GM12878 (cell line): ENCODE measurements at regions not wholly inside any gene's neighbourhood (a gene's known extent, or its start where the extent isn't known, plus 50 kb on each side); places are given as distances from the start of the nearest gene placed in this dataset.

Source experiments
- ATAC-seq: fragments of 200-7000 bp; cut with Tn5 transposase; 3 replicates; pipeline ENCODE4 v1.9.1; 2020; ENCODE audit warnings: mild to moderate bottlenecking, moderate library complexity
- BruUV-seq: library from RNA; stranded (reverse); fragments of 400-500 nt; replicated peaks from 2 replicates; lab custom pipeline; 2021; lab: Mats Ljungman, UMichigan
- CTCF ChIA-PET: fragments of 300-600 bp; sonication (Branson Sonifier 250); formaldehyde crosslinking; extraction: SDS; loops from one replicate; lab custom pipeline; 2021; ENCODE audit warnings: inconsistent platforms; lab: Yijun Ruan, JAX
- POLR2A ChIA-PET: fragments of 350-600 bp; formaldehyde crosslinking; extraction: SDS; loops from one replicate; lab custom pipeline; 2021; ENCODE audit warnings: inconsistent platforms; lab: Charles Lee
- RAD21 ChIA-PET: fragments of 300-600 bp; sonication (Branson Sonifier 250); formaldehyde crosslinking; loops from one replicate; lab custom pipeline; 2023; ENCODE audit warnings: antibody characterized with exemption; ENCODE audit not compliant: unreplicated experiment; lab: Charles Lee
- SMC1A ChIA-PET: fragments of 300-600 bp; sonication (Branson Sonifier 250); formaldehyde crosslinking; loops from one replicate; lab custom pipeline; 2023; ENCODE audit not compliant: unreplicated experiment, uncharacterized antibody; lab: Charles Lee
- DNase-seq: peaks from one replicate; pipeline ENCODE4 v3.0.0-alpha.2; 2011; ENCODE audit warnings: low read depth, low spot score
- FAIRE-seq: peaks from 3 replicates; lab custom pipeline; 2011; peaks lifted over from hg19 to GRCh38; lab: Jason Lieb, UNC
- H2AFZ ChIP-seq: 2 replicates; pipeline ENCODE4 v1.6.0; 2011; ENCODE audit warnings: low read depth, low read length, control low read depth; ENCODE audit not compliant: control insufficient read depth
- H3K27ac ChIP-seq: 2 replicates; pipeline ENCODE4 v1.5.1; 2011; ENCODE audit warnings: control low read depth; ENCODE audit not compliant: control insufficient read depth, insufficient read depth
- H3K27me3 ChIP-seq, 2 experiments: replicated peaks in 1 of 2; 2 replicates each; pipeline versions ENCODE4 v1.6.0 to v1.6.1; 2011; ENCODE audit warnings: low read length in 1 of 2; ENCODE audit not compliant: control insufficient read depth in 2 of 2, insufficient read depth in 2 of 2
- H3K36me3 ChIP-seq, 2 experiments: 2 replicates each; pipeline ENCODE4 v1.5.1; 2011; ENCODE audit warnings: low read length in 1 of 2; ENCODE audit not compliant: control insufficient read depth in 2 of 2, insufficient read depth in 2 of 2
- H3K4me1 ChIP-seq: 2 replicates; pipeline ENCODE4 v1.6.1; 2011; ENCODE audit warnings: mild to moderate bottlenecking, low read length, moderate library complexity, mixed read lengths; ENCODE audit not compliant: control insufficient read depth, insufficient read depth
- H3K4me2 ChIP-seq: 2 replicates; pipeline ENCODE4 v1.6.0; 2011; ENCODE audit warnings: control low read depth; ENCODE audit not compliant: control insufficient read depth, insufficient read depth
- H3K4me3 ChIP-seq: fragments of 200-600 bp; sonication (generic); 2 replicates; pipeline ENCODE4 v1.5.1; 2016
- H3K79me2 ChIP-seq: 2 replicates; pipeline ENCODE4 v1.6.0; 2011; ENCODE audit warnings: low read length; ENCODE audit not compliant: control insufficient read depth, insufficient read depth
- H3K9ac ChIP-seq: 2 replicates; pipeline ENCODE4 v1.8.0; 2011; ENCODE audit warnings: low read length, control low read depth, mixed read lengths; ENCODE audit not compliant: control insufficient read depth, insufficient read depth
- H3K9me3 ChIP-seq: replicated peaks from 3 replicates; pipeline ENCODE4 v1.5.1; 2011; ENCODE audit warnings: mild to moderate bottlenecking, low read length; ENCODE audit not compliant: control insufficient read depth, insufficient read depth
- H4K20me1 ChIP-seq: 2 replicates; pipeline ENCODE4 v1.6.0; 2011; ENCODE audit not compliant: control insufficient read depth, insufficient read depth
- BACH1 ChIP-seq: fragments of 450-650 bp; IDR thresholded peaks from 2 replicates; pipeline ENCODE4 v1.6.1; 2017; ENCODE audit warnings: mild to moderate bottlenecking, borderline replicate concordance
- CBX5 ChIP-seq: sonication (generic); IDR thresholded peaks from 2 replicates; pipeline ENCODE4 v1.6.1; 2016; ENCODE audit warnings: low read depth, moderate library complexity, mild to moderate bottlenecking, inconsistent platforms
- EGR1 ChIP-seq, 2 experiments: IDR thresholded peaks; 1 replicate in 1 of 2; 2 replicates in 1 of 2; pipeline ENCODE4 v1.6.1; 2011 to 2012; ENCODE audit warnings: low read depth in 2 of 2, low read length in 2 of 2, borderline replicate concordance in 1 of 2, mild to moderate bottlenecking in 1 of 2, moderate library complexity in 1 of 2
- ELK1 ChIP-seq: IDR thresholded peaks from 2 replicates; pipeline ENCODE4 v1.6.1; 2012; ENCODE audit warnings: low read depth, low read length, improper control_type of control experiment
- GATAD2B ChIP-seq: fragments of 450-650 bp; conservative IDR thresholded peaks from 2 replicates; pipeline ENCODE4 v1.6.1; 2017; ENCODE audit warnings: low read depth, mild to moderate bottlenecking, moderate library complexity
- IKZF2 ChIP-seq, 2 experiments: fragments of 450-650 bp; IDR thresholded peaks; 2 replicates each; pipeline ENCODE4 v1.6.1; 2017; ENCODE audit warnings: mild to moderate bottlenecking in 2 of 2, moderate library complexity in 2 of 2
- NR2F1 ChIP-seq: fragments of 450-650 bp; conservative IDR thresholded peaks from 2 replicates; pipeline ENCODE4 v1.6.1; 2017; ENCODE audit warnings: mild to moderate bottlenecking
- POU2F2 ChIP-seq: IDR thresholded peaks from 3 replicates; pipeline ENCODE4 v1.6.1; 2011; ENCODE audit warnings: low read depth, mild to moderate bottlenecking, low read length, borderline replicate concordance
- RCOR1 ChIP-seq: conservative IDR thresholded peaks from 2 replicates; pipeline ENCODE4 v1.6.1; 2012; ENCODE audit warnings: low read depth, low read length, improper control_type of control experiment
- RUNX3 ChIP-seq: IDR thresholded peaks from 2 replicates; pipeline ENCODE4 v1.6.1; 2012; ENCODE audit warnings: low read length, inconsistent platforms
- SREBF1 ChIP-seq: IDR thresholded peaks from 2 replicates; pipeline ENCODE4 v1.6.1; 2012; ENCODE audit warnings: mild to moderate bottlenecking, low read length
- WGBS: methylation state at CpG from one replicate; pipeline ENCODE4 v1.1.6; 2016; ENCODE audit warnings: low lambda C conversion rate; ENCODE audit not compliant: insufficient replicate concordance, insufficient coverage; ENCODE audit errors: missing lambda C conversion rate; 5-methylcytosine and 5-hydroxymethylcytosine counted together
- in situ Hi-C: fragments of 300-500 bp; cut with MboI; formaldehyde crosslinking; loops from 9 replicates; pipeline ENCODE4 v1.14.3; 2018; ENCODE audit warnings: mixed read lengths
- intact Hi-C: fragments of 100-400 bp; cut with micrococcal nuclease; formaldehyde crosslinking; loops from one replicate; pipeline ENCODE4 v1.14.2; 2022; ENCODE audit not compliant: unreplicated experiment

GRCh38 chr11:13896175-13896980 is 66.1 kb upstream of the SPON1 start (continued):
- TF ChIP-seq IKZF2 (IDR thresholded peaks at IDR 0.05) (no peak), BACH1 (no peak), NR2F1 (no peak)

GRCh38 chr11:13896981-13897353 is 65.6 kb upstream of the SPON1 start:
- BruUV-seq, result no TSS peak
- Histone ChIP-seq H3K4me1 (no peaks in the 10 kb centered on the region), H3K27me3 (no peaks in the 10 kb centered on the region), H3K9me3 (no peaks in the 10 kb centered on the region), H3K4me2 (no peak overlapping the region), H4K20me1 (no peaks in the 10 kb centered on the region), H3K79me2 (no peaks in the 10 kb centered on the region), H3K36me3 (no peaks in the 10 kb centered on the region), H3K9ac (no peak overlapping the region), H2AFZ (no peak overlapping the region), H3K27ac (no peak overlapping the region), H3K4me3 (no peak overlapping the region)
- ChIA-PET SMC1A (interaction anchor here (1.6 kb wide), 1 partner anchor 9 kb away, joined by 4 read pairs; no protein-coding TSS in a partner anchor), CTCF (no interaction called here), RAD21 (no interaction called here), POLR2A (no interaction called here)
- FAIRE-seq (no peak), ATAC-seq (no peak), DNase-seq (no peak)
- no peak for TF ChIP-seq EGR1 (IDR thresholded peaks at IDR 0.05; ENCODE audit: borderline replicate concordance in 1 of 2, low read depth in 2 of 2, low read length in 2 of 2)
- no peak for TF ChIP-seq POU2F2
- TF ChIP-seq GATAD2B, result no peak
- no peak for TF ChIP-seq ELK1
- no peak for TF ChIP-seq RCOR1
- no peak for TF ChIP-seq RUNX3
- no peak for TF ChIP-seq SREBF1
- no peak for TF ChIP-seq CBX5
- 23% methylated on average over 3 of the region's 7 CpGs for WGBS
- intact Hi-C loops, result no loop called here
- in situ Hi-C loops, result no loop called here
